Uterus (tissue), 2 donors: ENCODE measurements at regions not wholly inside any gene's neighbourhood (a gene's known extent, or its start where the extent isn't known, plus 50 kb on each side); places are given as distances from the start of the nearest gene placed in this dataset.

Experiments
- POLR2A ChIP-seq, 2 donors: fragments of 450-650 bp; IDR thresholded peaks; one replicate each; pipeline ENCODE4 v1.6.1; 2016; ENCODE audit warnings: antibody characterized with exemption in 2 of 2, mild to moderate bottlenecking in 1 of 2, moderate library complexity in 1 of 2
- TF ChIP-seq, protein P1 (sequence below), 4 experiments: fragments of 200-600 bp in 2 of 4; fragments of 450-650 bp in 2 of 4; sonication (generic) in 2 of 4; IDR thresholded peaks; one replicate each; pipeline ENCODE4 v1.5.1; 2016 to 2019; ENCODE audit warnings: antibody characterized with exemption in 4 of 4, mild to moderate bottlenecking in 2 of 4, moderate library complexity in 1 of 4

DNA sequence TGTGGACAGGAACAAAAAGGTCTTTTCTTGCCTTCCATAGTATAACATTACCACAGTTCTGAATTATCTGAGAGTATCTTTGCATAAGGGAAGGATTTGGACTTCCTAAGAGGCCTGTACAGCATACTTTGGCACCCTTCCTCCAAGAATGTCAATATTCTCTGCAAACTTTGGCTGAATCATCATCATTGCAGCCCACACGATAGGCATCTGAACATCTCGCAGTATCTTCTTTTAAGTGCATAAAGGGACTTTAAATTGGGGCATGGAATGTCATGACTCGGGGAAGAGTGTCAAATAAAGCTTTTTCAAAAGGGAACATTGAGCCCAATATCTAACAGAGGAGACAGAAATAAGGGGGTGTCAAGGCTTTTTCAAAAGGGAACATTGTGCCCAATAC lies 646.2 kb upstream of the STXBP6 start:
- no peak for TF ChIP-seq POLR2A (IDR thresholded peaks at IDR 0.05)
- TF ChIP-seq, protein P1, sequence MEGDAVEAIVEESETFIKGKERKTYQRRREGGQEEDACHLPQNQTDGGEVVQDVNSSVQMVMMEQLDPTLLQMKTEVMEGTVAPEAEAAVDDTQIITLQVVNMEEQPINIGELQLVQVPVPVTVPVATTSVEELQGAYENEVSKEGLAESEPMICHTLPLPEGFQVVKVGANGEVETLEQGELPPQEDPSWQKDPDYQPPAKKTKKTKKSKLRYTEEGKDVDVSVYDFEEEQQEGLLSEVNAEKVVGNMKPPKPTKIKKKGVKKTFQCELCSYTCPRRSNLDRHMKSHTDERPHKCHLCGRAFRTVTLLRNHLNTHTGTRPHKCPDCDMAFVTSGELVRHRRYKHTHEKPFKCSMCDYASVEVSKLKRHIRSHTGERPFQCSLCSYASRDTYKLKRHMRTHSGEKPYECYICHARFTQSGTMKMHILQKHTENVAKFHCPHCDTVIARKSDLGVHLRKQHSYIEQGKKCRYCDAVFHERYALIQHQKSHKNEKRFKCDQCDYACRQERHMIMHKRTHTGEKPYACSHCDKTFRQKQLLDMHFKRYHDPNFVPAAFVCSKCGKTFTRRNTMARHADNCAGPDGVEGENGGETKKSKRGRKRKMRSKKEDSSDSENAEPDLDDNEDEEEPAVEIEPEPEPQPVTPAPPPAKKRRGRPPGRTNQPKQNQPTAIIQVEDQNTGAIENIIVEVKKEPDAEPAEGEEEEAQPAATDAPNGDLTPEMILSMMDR (IDR thresholded peaks at IDR 0.05): no peak
